ENCODE measurements at regions not wholly inside any gene's neighbourhood (a gene's known extent, or its start where the extent isn't known, plus 50 kb on each side); places are given as distances from the start of the nearest gene placed in this dataset.

- TF ChIP-seq POLR2AphosphoS5 (IDR thresholded peaks at IDR 0.05): no peak
- TF ChIP-seq CTCF (IDR thresholded peaks at IDR 0.05 in 8 of 11, conservative IDR thresholded peaks at IDR 0.05 in 3 of 11): no peak
Measured at GRCh38 chr9:87086221-87086818, 139.0 kb upstream of the GAS1 start.
